CD8-positive, alpha-beta memory T cell (primary cell): ENCODE measurements at regions not wholly inside any gene's neighbourhood (a gene's known extent, or its start where the extent isn't known, plus 50 kb on each side); places are given as distances from the start of the nearest gene placed in this dataset.
A peak's percentile ranks its signal among the peaks of the same experiment; 100 is the strongest.

Experiments used
- CTCF ChIA-PET: fragments of 350-600 bp; sonication (Branson Sonifier 250); formaldehyde crosslinking; loops from one replicate; lab custom pipeline; 2021; ENCODE audit warnings: antibody characterized with exemption; lab: Charles Lee
- POLR2A ChIA-PET: fragments of 350-600 bp; sonication (Branson Sonifier 250); formaldehyde crosslinking; loops from one replicate; lab custom pipeline; 2021; ENCODE audit warnings: antibody characterized with exemption; lab: Charles Lee
- DNase-seq, 5 donors: peaks; one replicate each; pipeline versions ENCODE4 v3.0.0 to v3.0.0-alpha.2; 2020 to 2022; ENCODE audit warnings: mixed read lengths in 1 of 5
- H3K27ac ChIP-seq: one replicate; pipeline ENCODE4 v1.7.0; 2013; ENCODE audit warnings: low read depth, mild to moderate bottlenecking, low read length, moderate library complexity
- H3K27me3 ChIP-seq: 2 replicates; pipeline ENCODE4 v1.7.0; 2013; ENCODE audit warnings: low read length, mild to moderate bottlenecking; ENCODE audit not compliant: insufficient read depth, poor library complexity, severe bottlenecking
- H3K36me3 ChIP-seq: 2 replicates; pipeline ENCODE4 v1.7.0; 2013; ENCODE audit warnings: mild to moderate bottlenecking, low read length, moderate library complexity; ENCODE audit not compliant: insufficient read depth
- H3K4me1 ChIP-seq: 2 replicates; pipeline ENCODE4 v1.7.0; 2013; ENCODE audit warnings: mild to moderate bottlenecking, low read length, moderate library complexity; ENCODE audit not compliant: insufficient read depth
- H3K4me3 ChIP-seq: 2 replicates; pipeline ENCODE4 v1.7.0; 2013; ENCODE audit warnings: mild to moderate bottlenecking, low read length
- H3K9me3 ChIP-seq: 2 replicates; pipeline ENCODE4 v1.7.0; 2013; ENCODE audit warnings: mild to moderate bottlenecking, low read length
- H3K27ac Mint-ChIP-seq, 8 donors: one replicate each; pipeline ENCODE4 v1.8.0; 2020 to 2021; ENCODE audit warnings: mixed read lengths in 8 of 8, mild to moderate bottlenecking in 6 of 8, inconsistent platforms in 3 of 8, moderate library complexity in 3 of 8
- H3K27me3 Mint-ChIP-seq, 2 donors: one replicate each; pipeline ENCODE4 v1.8.0; 2020 to 2021; ENCODE audit warnings: mixed read lengths in 2 of 2, mild to moderate bottlenecking in 1 of 2, moderate library complexity in 1 of 2
- H3K36me3 Mint-ChIP-seq, 3 donors: one replicate each; pipeline ENCODE4 v1.8.0; 2020 to 2021; ENCODE audit warnings: mixed read lengths in 3 of 3, inconsistent platforms in 1 of 3, mild to moderate bottlenecking in 1 of 3
- H3K4me1 Mint-ChIP-seq, 3 donors: one replicate each; pipeline ENCODE4 v1.8.0; 2020 to 2021; ENCODE audit warnings: mixed read lengths in 3 of 3, inconsistent platforms in 1 of 3, mild to moderate bottlenecking in 1 of 3
- H3K4me3 Mint-ChIP-seq, 7 donors: one replicate each; pipeline ENCODE4 v1.8.0; 2020 to 2021; ENCODE audit warnings: mixed read lengths in 7 of 7, mild to moderate bottlenecking in 6 of 7, moderate library complexity in 4 of 7, inconsistent platforms in 2 of 7
- H3K9me3 Mint-ChIP-seq, 5 donors: one replicate each; pipeline ENCODE4 v1.8.0; 2020 to 2022; ENCODE audit warnings: mixed read lengths in 5 of 5, mild to moderate bottlenecking in 3 of 5, moderate library complexity in 2 of 5, inconsistent platforms in 1 of 5

GRCh38 chr5:16321284-16321683 is 141.7 kb upstream of the MARCHF11 start:
- H3K27ac ChIP-seq = no peak overlapping the region
- Mint-ChIP-seq H3K4me1 (no peaks in the 10 kb centered on the region), H3K27me3 (no peaks in the 10 kb centered on the region), H3K4me3 (no peak overlapping the region), H3K36me3 (no peaks in the 10 kb centered on the region), H3K27ac (no peak overlapping the region), H3K9me3 (peaks cover 0 to 6% (median 0%) of the 10 kb centered on the region in 5 donors)
- H3K4me1 ChIP-seq = no peaks in the 10 kb centered on the region
- no peaks in the 10 kb centered on the region for H3K9me3 ChIP-seq
- H3K36me3 ChIP-seq = no peaks in the 10 kb centered on the region
- POLR2A ChIA-PET = no interaction called here
- no peaks in the 10 kb centered on the region for H3K27me3 ChIP-seq
- no peak for DNase-seq
- CTCF ChIA-PET = no interaction called here
- no peak overlapping the region for H3K4me3 ChIP-seq

DNA sequence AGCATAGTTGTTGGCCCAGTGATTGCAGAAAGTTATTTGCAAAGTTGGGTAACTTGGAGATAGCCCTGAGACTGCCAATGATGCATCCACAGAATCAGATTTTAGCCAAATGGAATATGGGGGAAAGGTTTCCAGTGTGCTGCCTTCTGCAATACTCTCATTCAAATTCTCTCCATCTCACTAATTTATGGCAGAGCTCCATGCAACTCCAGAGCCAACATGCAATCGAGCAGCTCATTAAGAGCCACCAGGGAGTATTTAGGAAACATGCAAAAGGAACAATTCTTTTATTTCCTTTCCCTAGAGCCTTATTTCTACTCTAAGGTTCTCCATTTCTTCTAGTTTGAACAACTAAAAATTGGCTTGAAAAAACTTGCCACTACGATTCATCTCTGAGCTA is 135.9 kb upstream of the MARCHF11 start:
- DNase-seq = no peak
- Histone ChIP-seq H3K9me3 (no peaks in the 10 kb centered on the region), H3K27me3 (no peaks in the 10 kb centered on the region), H3K4me3 (no peak overlapping the region), H3K27ac (no peak overlapping the region), H3K36me3 (no peaks in the 10 kb centered on the region), H3K4me1 (no peaks in the 10 kb centered on the region)
- Mint-ChIP-seq H3K27me3 (no peaks in the 10 kb centered on the region), H3K9me3 (peaks cover 0 to 3% (median 0%) of the 10 kb centered on the region in 5 donors), H3K27ac (no peak overlapping the region), H3K36me3 (no peaks in the 10 kb centered on the region), H3K4me3 (no peak overlapping the region), H3K4me1 (no peaks in the 10 kb centered on the region)
- POLR2A ChIA-PET = no interaction called here
- CTCF ChIA-PET = no interaction called here

DNA sequence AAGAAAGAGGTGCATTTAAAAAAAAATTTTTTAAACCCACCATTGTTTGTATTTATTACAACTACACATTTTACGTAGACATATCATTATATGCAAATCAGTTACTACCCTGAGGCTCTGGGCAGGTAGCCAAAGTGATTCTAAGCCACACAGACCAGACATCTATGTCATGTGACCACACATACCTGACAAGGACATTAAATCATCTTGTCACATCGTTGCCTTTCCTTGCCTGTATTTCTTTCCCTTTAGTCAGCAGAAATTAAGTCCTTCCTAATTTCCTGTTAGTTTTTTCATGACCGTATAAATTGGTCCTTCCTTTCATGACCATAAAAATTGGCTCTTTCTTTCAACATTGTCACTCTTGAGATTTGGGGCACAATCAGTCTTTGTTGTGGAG is 134.2 kb upstream of the MARCHF11 start:
- H3K4me1 ChIP-seq = no peaks in the 10 kb centered on the region
- no peaks in the 10 kb centered on the region for H3K27me3 Mint-ChIP-seq
- H3K27ac ChIP-seq = no peak overlapping the region
- peaks cover 0 to 5% (median 2%) of the 10 kb centered on the region in 5 donors for H3K9me3 Mint-ChIP-seq
- H3K27me3 ChIP-seq = no peaks in the 10 kb centered on the region
- H3K36me3 ChIP-seq = no peaks in the 10 kb centered on the region
- ChIA-PET CTCF (no interaction called here), POLR2A (no interaction called here)
- H3K4me1 Mint-ChIP-seq = no peaks in the 10 kb centered on the region
- no peaks in the 10 kb centered on the region for H3K9me3 ChIP-seq
- DNase-seq = no peak
- no peak overlapping the region for H3K27ac Mint-ChIP-seq
- no peaks in the 10 kb centered on the region for H3K36me3 Mint-ChIP-seq
- no peak overlapping the region for H3K4me3 ChIP-seq
- H3K4me3 Mint-ChIP-seq = no peak overlapping the region

- Histone ChIP-seq H3K9me3 (no peaks in the 10 kb centered on the region), H3K27me3 (no peaks in the 10 kb centered on the region), H3K4me1 (no peaks in the 10 kb centered on the region), H3K36me3 (no peaks in the 10 kb centered on the region), H3K4me3 (no peak overlapping the region), H3K27ac (no peak overlapping the region)
- Mint-ChIP-seq H3K4me1 (no peaks in the 10 kb centered on the region), H3K4me3 (no peak overlapping the region), H3K27me3 (no peaks in the 10 kb centered on the region), H3K9me3 (peaks cover 0 to 5% (median 2%) of the 10 kb centered on the region in 5 donors), H3K36me3 (no peaks in the 10 kb centered on the region), H3K27ac (no peak overlapping the region)
- DNase-seq = no peak
- ChIA-PET CTCF (no interaction called here), POLR2A (no interaction called here)
Observed at GRCh38 chr5:16312785-16313184, 133.2 kb upstream of the MARCHF11 start.

DNA sequence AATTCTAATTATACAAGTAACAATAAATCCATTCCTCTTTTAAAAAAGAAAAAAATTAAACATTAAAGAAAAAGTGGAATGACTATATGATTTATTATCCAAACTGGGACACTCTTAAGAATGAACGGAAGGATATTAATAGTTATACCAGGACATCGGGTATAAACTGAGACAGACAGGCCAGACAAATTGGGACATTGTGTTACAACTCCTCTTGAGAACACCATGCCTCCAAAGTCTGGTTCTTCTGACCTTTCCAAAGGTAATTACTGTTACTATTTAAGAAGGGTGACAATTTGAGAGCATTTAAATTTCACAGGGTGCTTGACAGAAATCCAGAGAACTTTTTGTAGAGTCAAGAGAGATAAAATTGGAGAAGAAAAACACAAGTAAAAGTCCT is 132.1 kb upstream of the MARCHF11 start:
- POLR2A ChIA-PET = no interaction called here
- Histone ChIP-seq H3K36me3 (no peaks in the 10 kb centered on the region), H3K27ac (no peak overlapping the region), H3K27me3 (no peaks in the 10 kb centered on the region), H3K4me3 (no peak overlapping the region), H3K9me3 (no peaks in the 10 kb centered on the region), H3K4me1 (no peaks in the 10 kb centered on the region)
- DNase-seq = no peak
- Mint-ChIP-seq H3K27me3 (no peaks in the 10 kb centered on the region), H3K4me1 (no peaks in the 10 kb centered on the region), H3K4me3 (no peak overlapping the region), H3K36me3 (no peaks in the 10 kb centered on the region), H3K9me3 (peaks cover 0 to 5% (median 2%) of the 10 kb centered on the region in 5 donors), H3K27ac (peak overlapping the region in 1 of 8 donors; percentile 21)
- CTCF ChIA-PET = no interaction called here

- no peak overlapping the region for H3K27ac ChIP-seq
- Mint-ChIP-seq H3K4me1 (no peaks in the 10 kb centered on the region), H3K9me3 (peaks cover 0 to 3% (median 0%) of the 10 kb centered on the region in 5 donors), H3K4me3 (no peak overlapping the region), H3K36me3 (no peaks in the 10 kb centered on the region), H3K27ac (no peak overlapping the region), H3K27me3 (no peaks in the 10 kb centered on the region)
- DNase-seq = no peak
- ChIA-PET POLR2A (no interaction called here), CTCF (no interaction called here)
- no peaks in the 10 kb centered on the region for H3K36me3 ChIP-seq
- no peak overlapping the region for H3K4me3 ChIP-seq
- no peaks in the 10 kb centered on the region for H3K27me3 ChIP-seq
- H3K4me1 ChIP-seq = no peaks in the 10 kb centered on the region
- no peaks in the 10 kb centered on the region for H3K9me3 ChIP-seq
Observed at GRCh38 chr5:16306812-16307211, 127.2 kb upstream of the MARCHF11 start.

GRCh38 chr5:16304846-16305245 is 125.3 kb upstream of the MARCHF11 start:
- Histone ChIP-seq H3K27me3 (no peaks in the 10 kb centered on the region), H3K9me3 (no peaks in the 10 kb centered on the region), H3K27ac (no peak overlapping the region), H3K36me3 (no peaks in the 10 kb centered on the region), H3K4me1 (no peaks in the 10 kb centered on the region), H3K4me3 (no peak overlapping the region)
- H3K27ac Mint-ChIP-seq = no peak overlapping the region
- no peaks in the 10 kb centered on the region for H3K27me3 Mint-ChIP-seq
- ChIA-PET CTCF (no interaction called here), POLR2A (no interaction called here)
- H3K36me3 Mint-ChIP-seq = no peaks in the 10 kb centered on the region
- no peak for DNase-seq
- H3K4me3 Mint-ChIP-seq = no peak overlapping the region
- H3K9me3 Mint-ChIP-seq = peaks cover 0 to 6% (median 0%) of the 10 kb centered on the region in 5 donors
- no peaks in the 10 kb centered on the region for H3K4me1 Mint-ChIP-seq

- no peak overlapping the region for H3K27ac Mint-ChIP-seq
- Histone ChIP-seq H3K9me3 (no peaks in the 10 kb centered on the region), H3K4me3 (no peak overlapping the region), H3K27ac (no peak overlapping the region), H3K4me1 (no peaks in the 10 kb centered on the region), H3K27me3 (no peaks in the 10 kb centered on the region), H3K36me3 (no peaks in the 10 kb centered on the region)
- no peak overlapping the region for H3K4me3 Mint-ChIP-seq
- ChIA-PET CTCF (no interaction called here), POLR2A (no interaction called here)
- H3K4me1 Mint-ChIP-seq = no peaks in the 10 kb centered on the region
- DNase-seq = no peak
- H3K36me3 Mint-ChIP-seq = no peaks in the 10 kb centered on the region
- H3K9me3 Mint-ChIP-seq = peaks cover 22 to 40% (median 25%) of the 10 kb centered on the region in 5 donors
- H3K27me3 Mint-ChIP-seq = peaks cover 0 to 2% of the 10 kb centered on the region in 2 donors
Observed at GRCh38 chr5:16296946-16297345, 117.4 kb upstream of the MARCHF11 start.

- Mint-ChIP-seq H3K27ac (no peak overlapping the region), H3K9me3 (peaks cover 11 to 25% (median 18%) of the 10 kb centered on the region in 5 donors), H3K27me3 (peaks cover 0 to 1% of the 10 kb centered on the region in 2 donors), H3K4me1 (no peaks in the 10 kb centered on the region), H3K4me3 (no peak overlapping the region), H3K36me3 (no peaks in the 10 kb centered on the region)
- POLR2A ChIA-PET = no interaction called here
- Histone ChIP-seq H3K27ac (no peak overlapping the region), H3K9me3 (no peaks in the 10 kb centered on the region), H3K4me1 (no peaks in the 10 kb centered on the region), H3K27me3 (no peaks in the 10 kb centered on the region), H3K36me3 (no peaks in the 10 kb centered on the region), H3K4me3 (no peak overlapping the region)
- DNase-seq = no peak
- CTCF ChIA-PET = no interaction called here
Observed at GRCh38 chr5:16291894-16292293, 112.3 kb upstream of the MARCHF11 start.
